ENCODE measurements at regions not wholly inside any gene's neighbourhood (a gene's known extent, or its start where the extent isn't known, plus 50 kb on each side); places are given as distances from the start of the nearest gene placed in this dataset.
"Not testable (repeated sequence)": the region's sequence is repeated elsewhere in the genome, so short reads cannot be mapped to it uniquely, and the experiment has no call there.

DNA sequence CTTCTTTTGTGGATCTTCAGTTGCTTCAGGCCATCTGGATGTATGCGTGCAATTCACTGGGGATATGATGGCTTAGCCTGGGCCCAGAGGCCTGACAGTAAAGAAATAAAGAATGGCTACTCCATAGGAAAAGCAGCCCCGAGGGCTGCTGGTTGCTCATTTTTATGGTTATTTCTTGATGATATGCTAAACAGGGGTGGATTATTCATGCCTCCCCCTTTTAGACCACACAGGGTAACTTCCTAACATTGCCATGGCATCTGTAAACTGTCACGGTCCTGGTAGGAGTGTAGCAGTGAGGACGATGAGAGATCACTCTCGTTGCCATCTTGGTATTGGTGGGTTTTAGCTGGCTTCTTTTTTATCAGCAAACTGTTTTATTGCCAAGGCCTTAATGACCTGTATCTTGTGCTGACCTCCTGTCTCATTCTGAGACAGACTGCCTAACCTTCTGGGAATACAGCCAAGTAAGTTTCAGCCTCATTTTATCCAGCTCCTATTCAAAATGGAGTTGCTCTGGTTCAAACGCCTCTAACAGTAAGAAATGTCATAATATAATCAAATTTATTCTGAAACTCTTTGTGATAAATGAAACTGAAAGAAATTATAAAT lies 60.5 kb downstream of the DSEL start:
- no peak for DNase-seq

- no peak for DNase-seq
These were observed 62.6 kb downstream of the DSEL start for GRCh38 chr18:67453901-67454300.

- DNase-seq = no peak
These were observed 64.6 kb downstream of the DSEL start for GRCh38 chr18:67451960-67452359.

DNA sequence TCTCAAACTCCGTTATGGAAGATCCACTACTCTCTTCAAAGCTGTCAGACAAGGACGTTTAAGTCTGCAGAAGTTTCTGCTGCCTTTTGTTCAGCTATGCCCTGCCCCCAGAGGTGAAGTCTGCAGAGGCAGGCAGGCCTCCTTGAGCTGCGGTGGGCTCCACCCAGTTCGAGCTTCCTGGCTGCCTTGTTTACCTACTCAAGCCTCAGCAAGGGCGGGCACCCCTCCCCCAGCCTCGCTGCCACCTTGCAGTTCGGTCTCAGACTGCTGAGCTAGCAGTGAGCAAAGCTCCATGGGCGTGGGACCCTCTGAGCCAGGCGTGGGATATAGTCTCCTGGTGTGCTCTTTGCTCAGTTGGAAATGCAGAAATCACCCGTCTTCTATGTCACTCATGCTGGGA lies 65.4 kb downstream of the DSEL start:
- DNase-seq = not testable (repeated sequence)

DNA sequence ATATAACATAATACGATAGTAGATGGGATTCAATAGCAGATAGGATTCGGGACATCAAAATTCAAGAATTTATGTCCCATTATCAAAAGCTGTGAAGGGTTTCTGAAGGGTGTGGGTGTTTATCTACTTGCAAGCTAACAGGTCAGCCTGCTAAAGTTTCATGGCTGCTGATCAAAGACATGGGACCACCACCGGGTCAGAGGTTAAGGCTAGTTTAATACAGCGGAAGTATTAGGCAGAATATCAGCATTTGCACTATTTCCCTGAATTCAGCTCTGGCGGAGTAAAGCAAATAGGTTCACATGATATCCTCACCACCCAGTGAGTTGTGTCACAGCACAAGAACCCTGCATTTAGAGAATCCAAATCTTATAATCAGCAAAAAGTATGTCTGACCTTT lies 82.5 kb downstream of the DSEL start:
- DNase-seq = no peak

GRCh38 chr18:67432806-67433205 lies 83.7 kb downstream of the DSEL start:
- no peak for DNase-seq

GRCh38 chr18:67428805-67429204 lies 87.7 kb downstream of the DSEL start:
- no peak for DNase-seq

GRCh38 chr18:67428158-67428557 lies 88.4 kb downstream of the DSEL start:
- no peak for DNase-seq

DNA sequence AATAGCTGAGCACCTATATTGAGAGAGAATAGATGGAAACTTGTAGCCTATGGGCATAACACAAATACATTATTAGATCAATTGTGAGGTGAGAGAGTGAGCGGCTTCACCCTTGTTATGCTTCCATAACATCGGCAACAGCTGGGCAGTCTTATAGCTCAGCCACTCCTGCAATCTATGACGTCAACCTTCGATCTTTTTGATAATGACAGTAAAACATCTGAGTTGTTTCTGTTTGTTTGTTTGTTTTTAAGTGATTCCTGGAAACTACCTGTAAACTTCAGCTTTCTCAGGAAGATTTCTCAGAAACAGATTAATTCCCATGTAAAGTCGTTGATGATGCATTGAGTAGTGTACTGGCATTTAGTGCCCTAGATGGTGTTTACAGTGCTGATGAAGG lies 90.0 kb downstream of the DSEL start:
- DNase-seq = no peak

- DNase-seq = no peak
These were observed 90.8 kb downstream of the DSEL start for GRCh38 chr18:67425672-67426071.

DNA sequence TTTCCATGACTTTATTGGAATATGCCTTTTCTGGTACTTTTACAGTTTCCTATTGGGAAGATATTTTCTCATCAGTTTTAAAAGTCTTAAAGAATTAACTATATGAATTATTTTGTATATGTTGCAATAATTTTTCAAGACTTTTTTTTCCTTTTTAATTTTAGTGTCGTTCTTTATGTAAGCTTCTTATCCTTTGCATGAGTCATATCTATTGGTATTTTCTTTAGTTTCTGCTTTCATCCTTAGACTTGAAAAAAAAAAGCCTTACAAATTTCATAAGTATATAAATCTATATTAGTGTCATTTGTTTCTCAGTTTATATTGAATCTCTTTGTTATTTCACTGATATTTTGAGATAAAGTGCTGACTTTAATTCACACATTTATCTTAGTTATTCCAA lies 94.9 kb downstream of the DSEL start:
- DNase-seq = no peak

DNA sequence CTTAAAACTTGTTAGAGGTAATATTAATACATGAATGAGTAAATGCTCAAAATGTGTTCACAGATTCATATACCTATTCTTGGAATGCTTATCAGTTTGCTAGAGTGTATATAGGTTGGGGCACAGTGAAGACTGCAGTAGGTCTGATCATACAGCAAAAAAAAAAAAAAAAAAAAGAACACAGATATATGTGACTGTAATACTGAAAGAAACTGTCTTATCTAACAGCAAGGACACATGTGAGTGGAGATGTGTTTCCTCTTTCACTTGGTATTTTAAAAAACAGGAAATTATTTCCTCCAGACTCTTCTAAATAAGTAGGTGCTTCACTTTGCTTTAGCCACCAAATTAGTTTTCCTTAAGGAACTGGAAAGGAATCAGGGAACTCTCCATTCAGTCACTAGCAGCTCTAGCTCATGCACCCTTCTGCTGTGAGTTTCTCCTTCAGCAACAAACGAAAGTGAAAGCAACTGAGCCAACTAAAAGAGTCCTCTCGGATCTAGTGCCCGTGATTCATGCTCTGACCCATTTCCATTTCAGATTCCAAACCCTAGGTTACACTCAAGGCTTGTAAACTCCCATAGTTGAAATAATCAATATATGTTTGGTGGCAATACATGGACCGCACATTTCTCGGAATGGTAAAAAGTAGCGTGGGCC lies 98.5 kb downstream of the DSEL start:
- no peak for DNase-seq

- no peak for DNase-seq
These were observed 105.4 kb downstream of the DSEL start for GRCh38 chr18:67411116-67411515.

DNA sequence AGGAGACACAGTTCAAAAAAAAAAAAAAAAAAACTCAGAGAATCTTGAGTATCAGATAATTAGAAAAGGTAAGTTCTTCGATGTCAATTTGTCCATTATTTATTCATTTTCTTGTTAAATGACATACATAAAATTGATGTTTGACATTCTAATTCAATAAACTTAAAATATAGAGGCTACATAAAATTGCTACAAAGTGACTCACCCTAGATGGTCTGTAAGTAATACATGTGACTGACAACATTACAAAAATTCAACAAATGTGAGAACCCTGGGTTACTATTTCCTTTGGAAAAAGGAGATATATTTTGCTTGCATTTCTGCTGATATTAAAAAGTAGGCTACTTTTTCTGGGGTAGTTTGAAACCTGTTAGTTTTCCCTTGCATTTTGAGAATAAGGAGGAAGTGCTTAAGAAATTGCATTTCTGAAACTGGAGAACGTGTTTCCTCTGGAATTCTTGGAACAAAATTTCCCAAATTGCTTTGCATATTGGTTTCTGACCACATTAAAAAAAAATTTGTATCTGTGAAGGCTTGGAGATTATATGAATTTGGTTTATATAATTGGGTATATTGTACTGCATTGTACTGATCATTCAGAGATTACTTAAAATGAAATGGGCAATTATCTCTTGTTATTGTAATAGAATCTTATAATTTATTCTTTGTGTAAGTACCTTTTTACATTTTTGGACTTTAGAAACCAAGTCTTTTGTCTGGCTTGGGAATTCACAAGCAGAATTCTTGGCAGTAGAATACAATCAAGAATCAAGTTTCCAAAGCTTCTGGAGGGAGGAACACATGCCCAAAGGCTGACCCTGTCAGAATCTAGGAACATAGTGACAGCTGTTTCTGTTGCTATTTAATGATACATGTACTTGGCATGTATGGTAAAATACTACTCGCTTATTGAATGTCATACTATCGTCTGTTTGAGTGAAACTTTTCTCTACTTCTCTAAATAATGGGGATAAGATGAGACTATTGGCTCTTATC lies 106.1 kb downstream of the DSEL start:
- no peak for DNase-seq

DNA sequence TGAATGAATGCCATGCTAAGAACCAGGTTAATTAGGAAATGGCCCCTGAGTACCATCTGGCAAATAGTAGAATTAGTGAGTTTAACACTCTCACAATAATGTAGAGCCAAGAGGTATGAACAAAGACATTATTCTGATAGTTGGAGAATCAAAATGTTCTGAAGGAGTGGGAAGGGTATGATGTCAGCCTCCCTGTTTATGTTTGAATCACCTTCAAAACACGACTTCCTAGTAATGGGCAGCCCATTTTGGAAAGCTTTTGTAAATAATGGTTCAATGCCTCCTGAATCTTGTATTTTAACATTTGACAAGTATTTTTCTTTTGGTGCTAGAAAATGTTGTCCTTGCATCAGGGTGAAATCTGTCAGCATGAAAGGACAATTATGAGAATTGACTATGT lies 108.3 kb downstream of the DSEL start:
- no peak for DNase-seq

GRCh38 chr18:67406714-67407113 lies 109.8 kb downstream of the DSEL start:
- no peak for DNase-seq

DNA sequence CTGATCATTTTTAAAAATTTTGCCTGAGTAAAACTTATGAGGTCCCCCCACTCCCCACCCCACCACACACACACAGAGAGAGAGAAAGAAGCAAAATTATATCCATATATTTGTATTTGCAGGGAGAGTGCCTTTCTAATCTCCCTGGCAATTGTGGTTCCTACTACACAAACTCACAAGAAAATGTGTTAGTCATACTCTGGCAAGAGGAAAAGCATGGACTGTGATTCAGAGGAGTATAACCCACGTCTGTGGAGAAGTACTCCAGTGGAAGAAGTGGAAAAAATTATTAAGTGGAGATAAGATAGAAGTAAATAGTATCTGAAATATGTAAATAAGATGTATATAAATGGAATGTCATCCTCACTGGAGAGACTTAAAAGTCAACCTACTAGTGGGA lies 114.0 kb downstream of the DSEL start:
- no peak for DNase-seq

GRCh38 chr18:67400502-67401117 lies 115.9 kb downstream of the DSEL start:
- DNase-seq = no peak

GRCh38 chr18:67386032-67386431 lies 130.5 kb downstream of the DSEL start:
- DNase-seq = no peak

GRCh38 chr18:67385455-67385854 lies 131.1 kb downstream of the DSEL start:
- no peak for DNase-seq

GRCh38 chr18:67384057-67384456 lies 132.5 kb downstream of the DSEL start:
- DNase-seq = not testable (repeated sequence)

DNA sequence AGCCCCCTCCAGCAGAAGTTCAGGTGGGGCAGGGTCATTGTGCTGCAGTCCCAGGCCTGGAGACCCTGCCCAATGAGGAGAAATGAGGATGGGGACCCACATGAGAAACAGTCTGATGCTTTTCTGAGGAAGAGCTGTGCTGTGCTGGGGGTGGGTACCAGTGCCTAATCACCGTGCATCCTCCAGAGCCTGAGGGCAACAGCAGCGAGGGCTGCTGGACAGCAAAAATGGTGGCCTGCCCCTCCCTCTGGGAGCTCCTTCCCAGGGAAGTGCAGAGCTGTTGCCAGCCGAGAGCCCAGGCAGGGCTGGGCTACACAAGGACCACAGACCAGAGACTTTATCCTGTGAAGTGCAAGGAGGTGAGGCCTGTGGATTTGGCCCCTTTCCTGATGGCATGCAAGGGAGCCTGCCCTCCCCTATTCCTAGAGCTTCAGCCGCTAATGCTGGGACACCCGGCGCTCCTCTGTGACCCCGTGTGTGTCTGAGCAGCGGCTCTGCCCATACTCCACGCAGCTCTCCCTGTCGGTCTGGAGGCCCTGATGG lies 134.8 kb downstream of the DSEL start:
- DNase-seq = no peak

GRCh38 chr18:67380867-67381266 lies 135.7 kb downstream of the DSEL start:
- no peak for DNase-seq
